HG03159 (cell line): ENCODE measurements at regions not wholly inside any gene's neighbourhood (a gene's known extent, or its start where the extent isn't known, plus 50 kb on each side); places are given as distances from the start of the nearest gene placed in this dataset.

Source experiments
- ATAC-seq: cut with Tn5 transposase; IDR thresholded peaks from one replicate; pipeline ENCODE4 v1.9.1; 2021; ENCODE audit warnings: mild to moderate bottlenecking, moderate library complexity; ENCODE audit not compliant: unreplicated experiment

GRCh38 chr13:31853643-31854326 is 114.5 kb downstream of the RXFP2 start:
- ATAC-seq = no peak

- ATAC-seq = no peak
These were observed 120.2 kb downstream of the RXFP2 start for GRCh38 chr13:31859571-31859970.

GRCh38 chr13:31860002-31860401 is 120.7 kb downstream of the RXFP2 start:
- no peak for ATAC-seq

DNA sequence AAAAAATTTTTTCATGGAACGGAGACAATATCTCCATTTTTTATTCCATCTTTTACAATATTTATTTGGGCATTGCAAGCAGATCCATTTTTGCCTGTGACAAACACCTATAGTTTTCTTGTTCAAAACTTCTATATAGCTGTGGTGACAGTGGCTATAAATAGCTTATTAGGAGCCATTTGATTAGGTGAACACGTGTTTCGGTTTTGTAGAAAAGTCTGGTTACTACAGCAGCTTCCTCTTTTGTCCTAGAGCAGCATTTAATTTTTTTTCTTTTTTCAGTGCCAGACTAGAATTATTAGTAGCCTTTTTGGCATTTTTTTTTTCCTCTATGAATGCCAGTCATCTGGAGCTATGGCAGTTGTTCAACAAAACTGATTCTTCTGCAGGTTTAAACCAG is 123.5 kb downstream of the RXFP2 start:
- ATAC-seq = peak; percentile 63

DNA sequence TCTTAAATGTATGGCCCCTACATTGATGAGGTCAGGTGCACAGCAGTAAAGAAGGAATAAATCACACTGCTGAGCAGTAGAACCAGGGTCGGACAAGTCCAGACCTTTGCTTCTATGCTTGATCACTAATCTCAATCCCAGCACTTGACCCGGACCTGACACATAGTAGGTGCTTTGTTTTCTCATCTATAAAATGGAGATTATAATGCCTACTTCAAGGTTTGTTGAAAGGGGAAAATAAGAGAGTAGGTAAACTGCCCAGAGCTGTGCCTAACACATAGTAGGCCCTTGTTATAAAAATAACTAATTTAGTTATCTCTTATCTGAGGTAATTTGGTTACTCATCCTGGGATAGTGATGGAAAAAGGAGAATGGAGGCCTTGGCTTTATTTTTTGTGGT is 125.0 kb downstream of the RXFP2 start:
- no peak for ATAC-seq

GRCh38 chr13:31866099-31866498 is 126.8 kb downstream of the RXFP2 start:
- no peak for ATAC-seq

DNA sequence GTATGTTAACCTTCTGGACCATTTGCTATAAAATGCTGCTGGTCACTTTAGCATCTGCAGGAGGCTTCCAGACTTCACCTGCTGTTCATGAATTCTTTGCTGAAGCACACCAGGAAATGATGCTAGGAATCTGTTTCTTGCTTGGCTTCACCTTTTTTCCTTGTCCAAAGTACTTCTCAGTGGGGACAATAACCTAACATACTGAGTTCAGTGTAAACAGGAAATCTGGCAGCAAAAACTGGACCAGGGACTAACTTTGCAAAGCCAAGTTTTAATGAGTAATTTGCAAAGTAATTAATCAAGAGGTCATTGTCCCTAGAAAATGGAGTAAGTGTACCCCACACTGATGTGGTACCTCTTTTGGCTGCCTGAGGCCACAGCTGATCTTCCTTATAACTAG is 128.4 kb downstream of the RXFP2 start:
- no peak for ATAC-seq

- ATAC-seq = no peak
These were observed 130.3 kb downstream of the RXFP2 start for GRCh38 chr13:31869582-31869981.

- ATAC-seq = no peak
These were observed 131.2 kb downstream of the RXFP2 start for GRCh38 chr13:31870511-31870910.

DNA sequence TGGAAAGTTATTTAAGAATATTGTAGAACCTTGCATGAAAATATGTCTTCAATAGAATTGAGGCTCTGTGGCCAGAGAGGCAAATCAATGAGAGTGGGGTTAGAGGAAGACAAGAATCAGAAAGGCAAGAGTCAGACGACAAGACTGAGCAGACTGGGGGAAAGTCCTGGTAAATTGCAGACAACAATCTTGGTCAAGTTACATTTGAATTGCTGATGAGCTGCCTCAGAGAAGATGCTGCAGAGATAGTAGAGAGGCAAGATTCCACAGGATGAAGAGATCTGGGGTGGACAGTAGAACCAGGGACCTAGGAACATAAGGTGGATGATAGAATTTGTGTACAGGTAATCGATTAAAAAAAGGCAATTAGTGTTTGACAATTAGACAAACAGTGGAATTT is 133.8 kb downstream of the RXFP2 start:
- no peak for ATAC-seq

DNA sequence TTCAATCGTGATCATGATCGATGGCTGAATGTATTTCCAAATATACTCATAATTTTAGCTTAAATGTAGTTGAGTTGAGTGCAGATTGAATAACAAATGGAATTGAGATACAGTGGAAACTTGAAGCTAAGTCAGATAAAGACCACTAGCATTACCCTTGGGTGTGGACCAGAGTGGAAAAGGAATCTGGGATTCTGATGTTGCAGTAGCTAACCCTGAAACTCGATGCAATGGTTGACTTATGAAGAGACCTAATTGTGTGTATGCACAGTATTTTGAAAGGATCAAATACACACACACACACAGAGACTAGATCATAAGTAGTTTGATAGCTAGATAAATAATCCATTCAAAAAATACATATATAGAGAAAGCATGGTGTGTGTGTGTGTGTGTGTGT is 135.8 kb downstream of the RXFP2 start:
- no peak for ATAC-seq

DNA sequence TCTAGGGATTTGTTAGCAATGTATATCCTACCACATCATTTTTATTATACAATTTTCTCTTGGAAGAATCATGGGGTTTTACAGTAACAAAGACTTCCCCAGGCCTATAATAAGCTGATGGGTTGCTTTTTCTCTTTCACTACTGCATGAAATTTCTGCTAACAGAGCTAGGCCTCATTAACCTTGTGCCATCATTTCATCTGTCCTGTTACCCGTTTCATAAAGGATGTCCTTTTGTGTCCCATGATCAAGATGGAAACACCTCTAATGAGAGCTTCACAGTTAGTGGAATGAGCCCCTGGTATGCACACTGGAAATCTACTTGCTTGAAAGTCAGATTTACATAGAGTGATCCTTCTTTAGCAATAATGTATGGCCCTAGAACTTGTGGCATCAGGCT is 138.7 kb downstream of the RXFP2 start:
- no peak for ATAC-seq

DNA sequence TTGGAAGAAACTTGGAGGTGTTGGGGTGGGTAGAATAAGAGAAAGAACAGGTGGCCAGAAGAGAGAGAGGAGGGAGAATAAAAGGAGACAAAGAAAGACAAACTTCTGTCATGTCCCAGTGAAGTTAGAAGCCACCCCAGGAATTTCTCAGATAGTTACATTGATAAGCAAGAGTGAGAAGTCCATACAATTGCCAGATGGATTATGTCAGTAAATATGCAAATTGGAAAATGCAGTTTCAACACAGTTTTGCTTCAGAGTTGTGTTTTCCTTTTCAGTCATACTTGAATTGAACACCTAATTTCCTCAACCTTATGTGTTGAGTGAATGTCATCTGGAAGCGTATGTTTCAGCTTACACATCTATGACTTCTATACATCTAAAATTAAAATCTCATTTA is 139.2 kb downstream of the RXFP2 start:
- ATAC-seq = no peak

GRCh38 chr13:31878955-31879354 is 139.6 kb downstream of the RXFP2 start:
- ATAC-seq = no peak

- ATAC-seq = peak; percentile 50
These were observed 141.6 kb downstream of the RXFP2 start for GRCh38 chr13:31880851-31881494.

DNA sequence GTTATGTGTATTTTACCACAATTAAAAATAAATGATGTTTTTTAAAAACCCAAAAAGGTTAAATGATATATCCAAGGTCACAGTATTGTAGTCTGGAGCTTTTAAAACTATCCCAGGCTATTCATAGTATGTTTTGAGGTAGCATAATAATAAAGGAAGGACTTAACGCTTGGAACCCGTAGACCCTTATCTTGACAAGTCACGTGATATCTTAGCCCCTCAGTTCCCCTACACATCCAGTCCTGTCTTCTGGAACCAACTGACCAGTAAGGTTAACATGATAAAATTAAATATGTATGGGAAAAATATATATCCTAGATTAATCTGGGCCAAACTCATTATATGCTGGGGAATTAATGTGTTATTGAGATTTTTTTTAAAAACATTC is 142.2 kb downstream of the RXFP2 start:
- ATAC-seq = no peak

GRCh38 chr13:31882794-31883193 is 143.5 kb downstream of the RXFP2 start:
- ATAC-seq = no peak

DNA sequence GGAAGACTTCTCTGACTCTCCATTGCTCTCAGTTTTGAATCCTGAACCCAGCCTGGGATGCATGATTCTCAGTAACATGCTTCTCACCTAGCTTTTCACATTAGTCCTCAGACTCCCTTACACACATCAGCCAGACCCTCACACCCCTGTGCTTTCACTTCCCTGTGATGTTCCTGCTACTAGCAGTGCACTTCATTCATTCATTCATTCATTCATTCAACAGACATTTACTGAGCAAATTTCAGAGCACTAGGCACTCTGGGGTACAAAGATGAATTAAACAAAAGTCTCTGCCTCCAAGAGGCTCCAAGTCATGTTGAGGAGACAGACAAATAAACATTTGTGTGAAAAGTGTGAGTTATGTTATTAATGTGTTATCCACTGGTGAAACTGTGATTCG is 145.2 kb downstream of the RXFP2 start:
- no peak for ATAC-seq

DNA sequence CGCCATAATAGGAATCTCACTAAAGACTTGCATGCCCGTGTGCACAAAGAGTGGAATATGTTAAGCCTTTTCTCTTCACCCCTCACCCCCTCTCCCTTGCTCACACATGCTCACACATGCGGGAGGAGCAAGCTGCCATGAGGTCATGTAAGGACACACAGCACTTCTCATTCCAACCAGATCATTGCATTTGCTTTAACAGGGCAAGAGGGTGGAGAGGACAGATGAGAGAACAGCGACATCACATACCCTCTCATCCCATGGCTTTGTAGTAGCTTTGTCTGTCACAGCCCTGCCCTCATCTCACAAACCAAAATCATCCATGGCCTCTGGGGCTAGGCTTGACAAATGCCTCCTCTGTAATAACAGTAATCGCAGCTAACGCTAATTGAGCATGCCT is 145.6 kb upstream of the FRY start:
- ATAC-seq = no peak

GRCh38 chr13:31887286-31887685 is 144.3 kb upstream of the FRY start:
- no peak for ATAC-seq

DNA sequence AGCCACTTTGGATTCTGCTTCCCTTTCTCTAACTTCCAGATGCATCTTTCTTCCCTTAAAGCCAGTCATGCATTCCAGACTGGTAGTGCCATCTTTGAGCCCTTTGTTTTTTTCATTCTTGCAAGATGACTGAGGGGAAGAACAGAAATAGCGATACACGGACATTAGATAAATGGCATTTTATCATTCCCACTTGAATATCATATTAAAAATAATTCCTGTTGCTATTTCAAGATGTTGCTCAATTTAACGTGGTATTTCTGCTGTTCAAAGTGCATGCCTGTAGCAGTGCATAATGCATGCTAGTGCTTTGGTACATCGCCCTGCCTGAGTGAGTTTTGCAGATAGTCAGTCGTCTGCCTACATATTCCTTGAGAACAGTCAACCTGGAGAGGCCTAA is 140.6 kb upstream of the FRY start:
- ATAC-seq = no peak

- ATAC-seq = no peak
These were observed 140.1 kb upstream of the FRY start for GRCh38 chr13:31891472-31891871.

DNA sequence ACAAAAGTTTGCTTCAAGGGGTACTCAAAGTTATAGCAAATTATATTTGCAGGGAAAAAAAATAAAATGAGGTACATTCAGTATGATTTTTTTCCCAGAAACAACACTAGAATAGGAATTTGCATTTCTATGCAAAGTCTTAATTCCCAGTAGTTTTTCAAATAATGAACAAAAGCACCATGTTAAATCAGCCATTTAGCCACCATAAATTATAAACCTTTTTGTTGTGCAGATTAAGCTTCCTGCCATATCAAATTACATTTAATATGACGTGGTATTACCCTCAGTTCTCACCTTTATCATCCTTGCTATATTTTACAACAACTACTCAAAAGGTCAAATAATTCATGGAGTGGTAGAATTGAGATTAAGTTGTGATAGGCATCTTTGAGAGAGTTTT is 136.6 kb upstream of the FRY start:
- ATAC-seq = no peak
